ENCODE measurements at regions not wholly inside any gene's neighbourhood (a gene's known extent, or its start where the extent isn't known, plus 50 kb on each side); places are given as distances from the start of the nearest gene placed in this dataset.

DNA sequence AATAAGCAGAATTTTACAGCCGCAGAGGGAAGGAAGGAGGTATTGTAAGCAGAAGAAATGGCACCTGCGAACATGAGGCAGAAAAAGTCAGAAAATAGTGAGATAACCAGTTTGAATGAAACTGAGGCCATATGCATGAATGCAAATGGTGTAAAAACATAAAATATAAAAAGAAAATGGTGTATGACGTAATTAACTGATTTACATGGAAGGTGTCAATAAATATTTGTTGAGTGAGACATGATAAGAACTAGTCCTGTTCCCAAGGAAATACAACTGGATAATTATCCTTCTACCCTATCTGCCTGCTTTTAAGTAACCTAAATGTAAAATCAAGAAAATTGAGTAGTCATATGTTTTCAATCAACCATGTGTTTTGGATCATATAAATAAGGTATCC, 178.1 kb upstream of the TOX3 start (continued):
- TF ChIP-seq EP300 (IDR thresholded peaks at IDR 0.05; ENCODE audit: borderline replicate concordance in 1 of 2, low read depth in 2 of 2, low read length in 2 of 2) (no peak), CBX5 (IDR thresholded peaks at IDR 0.05; ENCODE audit: low read depth, low read length) (no peak)
